Left lung (tissue), 4 donors: ENCODE measurements at regions not wholly inside any gene's neighbourhood (a gene's known extent, or its start where the extent isn't known, plus 50 kb on each side); places are given as distances from the start of the nearest gene placed in this dataset.

Experiments
- ATAC-seq: fragments of 200-7000 bp; cut with Tn5 transposase; one replicate; pipeline ENCODE4 v1.9.1; 2020; ENCODE audit warnings: moderate library complexity
- DNase-seq, 4 donors: peaks; one replicate each; pipeline ENCODE4 v3.0.0-alpha.2; 2013 to 2020
- H3K27ac ChIP-seq, 2 donors: fragments of 200-600 bp; sonication (generic) in 1 of 2; one replicate each; pipeline versions ENCODE4 v1.5.0 to v1.8.0; 2020 to 2021
- H3K27me3 ChIP-seq, 2 donors: fragments of 200-600 bp; sonication (generic) in 1 of 2; one replicate each; pipeline versions ENCODE4 v1.5.0 to v1.8.0; 2020 to 2021
- H3K36me3 ChIP-seq, 2 donors: fragments of 200-600 bp; sonication (generic) in 1 of 2; one replicate each; pipeline versions ENCODE4 v1.5.0 to v1.8.0; 2020 to 2021
- H3K4me1 ChIP-seq, 2 donors: fragments of 200-600 bp; one replicate each; pipeline ENCODE4 v1.8.0; 2021
- H3K4me3 ChIP-seq, 2 donors: fragments of 200-600 bp; sonication (generic) in 1 of 2; one replicate each; pipeline versions ENCODE4 v1.5.0 to v1.8.0; 2020 to 2021; ENCODE audit warnings: mild to moderate bottlenecking in 1 of 2
- H3K9me3 ChIP-seq, 2 donors: fragments of 200-600 bp; sonication (generic) in 1 of 2; one replicate each; pipeline versions ENCODE4 v1.5.0 to v1.8.0; 2020 to 2021
- intact Hi-C, 2 donors: fragments of 100-400 bp; cut with DNase I; formaldehyde crosslinking; loops; one replicate each; pipeline versions ENCODE4 v1.11.2 to v1.14.2; 2022
- TF ChIP-seq, protein P1 (sequence below), 2 donors: fragments of 200-600 bp; sonication (generic) in 1 of 2; IDR thresholded peaks; one replicate each; pipeline versions ENCODE4 v1.5.0 to v1.8.0; 2021; ENCODE audit warnings: antibody characterized with exemption in 2 of 2
- donor health status: DM: no; HTN: yes; CAD: no.
- donor health status: DM: no; HTN: no; CAD: no.

DNA sequence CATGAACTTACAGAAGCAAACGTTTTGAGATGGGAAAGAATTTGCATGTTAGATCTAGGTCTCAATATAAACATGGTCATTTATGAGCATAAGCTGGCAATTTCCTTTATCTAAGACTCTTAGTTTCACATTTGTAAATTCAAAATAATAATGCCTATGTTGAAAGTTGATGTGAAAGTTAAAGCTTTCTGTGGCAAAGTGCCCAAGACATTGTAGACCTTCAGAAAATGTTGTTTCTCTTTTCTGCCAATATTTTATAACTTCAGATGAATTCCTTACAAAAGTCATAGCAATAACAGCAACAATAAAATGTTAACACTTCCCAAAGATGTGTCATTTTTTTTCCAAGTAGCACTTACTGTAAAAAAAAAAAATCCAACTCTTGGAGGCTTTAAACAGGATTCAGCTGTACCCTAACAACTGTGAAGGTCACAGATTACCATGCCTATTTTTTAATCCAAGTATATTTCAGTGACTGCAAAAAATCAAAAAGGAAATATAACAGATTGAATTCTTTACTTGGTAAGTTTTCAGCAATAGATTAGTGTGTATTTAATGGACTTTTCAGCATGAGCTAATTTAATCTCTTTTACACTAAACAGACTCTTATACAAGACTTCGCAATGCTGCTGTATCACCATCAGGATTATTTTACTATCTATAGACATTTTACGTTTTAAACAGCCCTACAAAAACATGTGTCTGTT is 206.5 kb upstream of the PDE5A start:
- H3K27me3 ChIP-seq = no peaks in the 10 kb centered on the region
- TF ChIP-seq, protein P1, sequence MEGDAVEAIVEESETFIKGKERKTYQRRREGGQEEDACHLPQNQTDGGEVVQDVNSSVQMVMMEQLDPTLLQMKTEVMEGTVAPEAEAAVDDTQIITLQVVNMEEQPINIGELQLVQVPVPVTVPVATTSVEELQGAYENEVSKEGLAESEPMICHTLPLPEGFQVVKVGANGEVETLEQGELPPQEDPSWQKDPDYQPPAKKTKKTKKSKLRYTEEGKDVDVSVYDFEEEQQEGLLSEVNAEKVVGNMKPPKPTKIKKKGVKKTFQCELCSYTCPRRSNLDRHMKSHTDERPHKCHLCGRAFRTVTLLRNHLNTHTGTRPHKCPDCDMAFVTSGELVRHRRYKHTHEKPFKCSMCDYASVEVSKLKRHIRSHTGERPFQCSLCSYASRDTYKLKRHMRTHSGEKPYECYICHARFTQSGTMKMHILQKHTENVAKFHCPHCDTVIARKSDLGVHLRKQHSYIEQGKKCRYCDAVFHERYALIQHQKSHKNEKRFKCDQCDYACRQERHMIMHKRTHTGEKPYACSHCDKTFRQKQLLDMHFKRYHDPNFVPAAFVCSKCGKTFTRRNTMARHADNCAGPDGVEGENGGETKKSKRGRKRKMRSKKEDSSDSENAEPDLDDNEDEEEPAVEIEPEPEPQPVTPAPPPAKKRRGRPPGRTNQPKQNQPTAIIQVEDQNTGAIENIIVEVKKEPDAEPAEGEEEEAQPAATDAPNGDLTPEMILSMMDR (IDR thresholded peaks at IDR 0.05) = no peak
- H3K9me3 ChIP-seq = no peaks in the 10 kb centered on the region
- no peaks in the 10 kb centered on the region for H3K4me1 ChIP-seq
- no peak overlapping the region for H3K4me3 ChIP-seq
- no peak overlapping the region for H3K27ac ChIP-seq
- intact Hi-C loops = no loop called here
- H3K36me3 ChIP-seq = no peaks in the 10 kb centered on the region
- no peak for ATAC-seq
- DNase-seq = peak in 2 of 4 donors; percentile 45 to 48

DNA sequence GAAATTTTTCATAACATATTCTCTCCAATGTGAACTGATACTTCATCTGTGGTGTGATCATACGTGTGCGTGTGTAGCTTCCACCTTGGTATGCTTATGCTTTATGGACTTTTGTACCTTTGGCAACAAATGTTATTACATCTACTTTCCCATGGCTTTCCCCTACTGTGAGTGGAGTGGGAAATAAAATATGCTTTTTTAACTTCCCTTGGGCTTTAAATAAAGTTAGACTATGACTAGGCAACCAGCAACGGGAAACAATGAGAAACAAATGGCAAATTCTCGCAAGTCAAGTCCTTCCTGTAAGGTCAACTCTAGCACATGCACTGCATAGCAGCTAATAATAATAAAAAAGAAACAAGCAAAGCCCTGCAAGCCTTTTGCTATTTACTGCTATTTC is 205.0 kb upstream of the PDE5A start:
- DNase-seq = peak in 1 of 4 donors; percentile 6
- Histone ChIP-seq H3K36me3 (no peaks in the 10 kb centered on the region), H3K4me1 (no peaks in the 10 kb centered on the region), H3K27ac (no peak overlapping the region), H3K4me3 (no peak overlapping the region), H3K27me3 (no peaks in the 10 kb centered on the region), H3K9me3 (no peaks in the 10 kb centered on the region)
- ATAC-seq = no peak
- intact Hi-C loops = no loop called here
- TF ChIP-seq, protein P1 (IDR thresholded peaks at IDR 0.05) = no peak

DNA sequence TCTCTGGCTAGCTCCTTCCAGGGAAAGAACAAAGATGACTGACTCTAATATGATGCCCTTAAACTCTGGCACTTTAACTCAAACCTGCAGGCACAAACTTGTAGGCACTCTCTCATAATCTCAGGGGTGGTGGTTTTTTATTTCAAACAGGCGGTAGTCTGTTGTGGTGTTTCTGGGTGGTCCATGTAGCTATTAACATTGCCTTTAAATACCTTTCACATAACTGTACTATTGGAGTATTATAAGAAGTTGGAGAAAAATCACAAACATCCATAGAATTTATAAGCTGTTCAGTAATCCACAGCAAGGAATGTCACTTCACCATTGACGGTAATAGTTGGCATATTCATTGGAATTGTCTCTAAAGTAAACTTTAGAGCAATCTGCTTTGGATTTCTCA is 204.2 kb upstream of the PDE5A start:
- Histone ChIP-seq H3K27ac (no peak overlapping the region), H3K4me3 (no peak overlapping the region), H3K36me3 (no peaks in the 10 kb centered on the region), H3K27me3 (no peaks in the 10 kb centered on the region), H3K4me1 (no peaks in the 10 kb centered on the region), H3K9me3 (no peaks in the 10 kb centered on the region)
- intact Hi-C loops = no loop called here
- TF ChIP-seq, protein P1 (IDR thresholded peaks at IDR 0.05) = no peak
- no peak for ATAC-seq
- no peak for DNase-seq

DNA sequence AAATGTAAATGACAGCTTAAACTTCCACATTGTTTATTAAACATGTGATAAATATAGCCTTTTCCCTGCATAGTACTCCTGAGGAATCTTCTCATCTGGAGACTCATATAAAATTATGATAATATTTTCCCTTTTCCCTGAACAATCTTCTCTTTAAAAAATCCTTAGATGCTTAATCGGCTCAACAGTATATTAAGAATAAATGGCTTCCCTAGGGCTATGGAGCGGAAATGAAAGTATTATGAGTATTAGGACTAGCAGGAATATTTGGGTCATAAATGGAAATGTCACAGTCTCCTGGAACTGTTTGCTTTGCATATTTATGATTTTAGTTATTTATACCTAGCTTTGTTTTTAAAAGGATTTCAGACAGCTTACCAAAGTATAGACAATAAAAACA is 200.7 kb upstream of the PDE5A start:
- Histone ChIP-seq H3K4me3 (no peak overlapping the region), H3K4me1 (no peaks in the 10 kb centered on the region), H3K27ac (no peak overlapping the region), H3K36me3 (no peaks in the 10 kb centered on the region), H3K27me3 (no peaks in the 10 kb centered on the region), H3K9me3 (no peaks in the 10 kb centered on the region)
- intact Hi-C loops = no loop called here
- no peak for ATAC-seq
- TF ChIP-seq, protein P1 (IDR thresholded peaks at IDR 0.05) = no peak
- DNase-seq = no peak

DNA sequence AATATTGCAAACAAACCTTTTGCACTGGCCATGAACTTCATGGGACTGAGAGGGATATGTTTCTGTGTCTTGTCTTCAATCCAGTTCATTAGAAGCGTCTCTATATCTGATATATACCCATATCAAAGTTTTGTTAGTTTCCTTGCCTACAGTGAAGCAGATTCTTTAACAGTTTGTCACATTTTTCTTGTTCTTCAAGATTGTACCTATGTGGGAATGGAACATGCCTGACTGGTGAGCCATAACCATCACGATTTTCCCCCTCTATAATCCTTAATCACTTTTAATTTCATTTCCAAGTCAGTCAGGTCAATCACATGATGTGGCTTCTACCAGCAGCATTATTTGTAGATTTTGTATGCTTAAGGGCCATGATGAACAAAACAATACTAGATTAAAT is 197.1 kb upstream of the PDE5A start:
- Histone ChIP-seq H3K4me1 (no peaks in the 10 kb centered on the region), H3K9me3 (no peaks in the 10 kb centered on the region), H3K4me3 (no peak overlapping the region), H3K36me3 (no peaks in the 10 kb centered on the region), H3K27ac (no peak overlapping the region), H3K27me3 (no peaks in the 10 kb centered on the region)
- ATAC-seq (no peak), DNase-seq (no peak)
- intact Hi-C loops = no loop called here
- TF ChIP-seq, protein P1 (IDR thresholded peaks at IDR 0.05) = no peak
